SK-N-SH treated with all-trans-retinoic acid at 6 μM for 48 hours (cell line): ENCODE measurements at regions not wholly inside any gene's neighbourhood (a gene's known extent, or its start where the extent isn't known, plus 50 kb on each side); places are given as distances from the start of the nearest gene placed in this dataset.

Source experiments
- ATAC-seq: fragments of 200-7000 bp; cut with Tn5 transposase; 3 replicates; pipeline ENCODE4 v1.9.1; 2020; ENCODE audit warnings: mild to moderate bottlenecking, moderate library complexity
- ARNTL ChIP-seq: fragments of 450-650 bp; formaldehyde crosslinking; IDR thresholded peaks from 2 replicates; pipeline ENCODE4 v1.5.0; 2020; ENCODE audit warnings: low read depth, mild to moderate bottlenecking, moderate library complexity, borderline replicate concordance
- BACH2 ChIP-seq: fragments of 250-450 bp; sonication (Bioruptor Pico); IDR thresholded peaks from 2 replicates; pipeline ENCODE4 v1.9.0; 2021; ENCODE audit warnings: mild to moderate bottlenecking, borderline replicate concordance
- CSDC2 ChIP-seq: fragments of 250-450 bp; sonication (Bioruptor Pico); IDR thresholded peaks from 2 replicates; pipeline ENCODE4 v1.5.0; 2020; ENCODE audit warnings: mild to moderate bottlenecking, moderate library complexity
- ESRRG ChIP-seq: fragments of 250-450 bp; sonication (Bioruptor Pico); IDR thresholded peaks from 2 replicates; pipeline ENCODE4 v1.6.1; 2021; ENCODE audit warnings: mild to moderate bottlenecking
- GLIS3 ChIP-seq: fragments of 250-450 bp; sonication (Bioruptor Pico); IDR thresholded peaks from 2 replicates; pipeline ENCODE4 v1.5.0; 2020; ENCODE audit warnings: mild to moderate bottlenecking, moderate library complexity
- ISL1 ChIP-seq: fragments of 250-450 bp; sonication (Bioruptor Pico); IDR thresholded peaks from 2 replicates; pipeline ENCODE4 v2.1.2; 2022; ENCODE audit warnings: mild to moderate bottlenecking, moderate library complexity
- OSR1 ChIP-seq: fragments of 250-450 bp; sonication (Bioruptor Pico); IDR thresholded peaks from 2 replicates; pipeline ENCODE4 v1.8.0; 2022; ENCODE audit warnings: moderate library complexity, mild to moderate bottlenecking, inconsistent platforms
- PPARA ChIP-seq: fragments of 250-450 bp; sonication (Bioruptor Pico); IDR thresholded peaks from 2 replicates; pipeline ENCODE4 v1.5.0; 2020; ENCODE audit warnings: mild to moderate bottlenecking, borderline replicate concordance
- RARB ChIP-seq: fragments of 250-450 bp; sonication (Bioruptor Pico); IDR thresholded peaks from 2 replicates; pipeline ENCODE4 v1.8.0; 2021; ENCODE audit warnings: mild to moderate bottlenecking, moderate library complexity
- SNAI2 ChIP-seq: fragments of 250-450 bp; sonication (Bioruptor Pico); IDR thresholded peaks from 2 replicates; pipeline ENCODE4 v1.5.0; 2020; ENCODE audit warnings: mild to moderate bottlenecking, moderate library complexity
- TCF4 ChIP-seq: fragments of 250-450 bp; sonication (Bioruptor Pico); IDR thresholded peaks from 2 replicates; pipeline ENCODE4 v1.8.0; 2021; ENCODE audit warnings: mild to moderate bottlenecking, moderate library complexity, borderline replicate concordance
- TOX ChIP-seq: fragments of 250-450 bp; sonication (Bioruptor Pico); IDR thresholded peaks from 2 replicates; pipeline ENCODE4 v1.8.0; 2021; ENCODE audit warnings: mild to moderate bottlenecking, moderate library complexity, borderline replicate concordance
- ZFP3 ChIP-seq: fragments of 250-450 bp; sonication (Bioruptor Pico); IDR thresholded peaks from 2 replicates; pipeline ENCODE4 v1.5.0; 2020; ENCODE audit warnings: mild to moderate bottlenecking, moderate library complexity
- ZFP30 ChIP-seq: fragments of 450-650 bp; formaldehyde crosslinking; IDR thresholded peaks from 2 replicates; pipeline ENCODE4 v1.5.0; 2022; ENCODE audit warnings: mild to moderate bottlenecking, moderate library complexity
- ZNF565 ChIP-seq: fragments of 450-650 bp; formaldehyde crosslinking; conservative IDR thresholded peaks from 2 replicates; pipeline ENCODE4 v1.5.0; 2020; ENCODE audit warnings: low read depth, mild to moderate bottlenecking, moderate library complexity
- ZNF70 ChIP-seq: fragments of 450-650 bp; formaldehyde crosslinking; IDR thresholded peaks from 2 replicates; pipeline ENCODE4 v1.5.0; 2020; ENCODE audit warnings: mild to moderate bottlenecking, moderate library complexity
- ZNF8 ChIP-seq: fragments of 450-650 bp; formaldehyde crosslinking; IDR thresholded peaks from 2 replicates; pipeline ENCODE4 v1.5.0; 2020; ENCODE audit warnings: mild to moderate bottlenecking, moderate library complexity
- TF ChIP-seq, protein P1 (sequence below): fragments of 250-450 bp; sonication (Bioruptor Pico); IDR thresholded peaks from 2 replicates; pipeline ENCODE4 v1.8.0; 2021; ENCODE audit warnings: low read depth, mild to moderate bottlenecking, moderate library complexity, borderline replicate concordance
- TF ChIP-seq, protein P2 (sequence below): fragments of 250-450 bp; sonication (Bioruptor Pico); IDR thresholded peaks from 2 replicates; pipeline ENCODE4 v1.5.1; 2021; ENCODE audit warnings: mild to moderate bottlenecking, moderate library complexity
- TF ChIP-seq, protein P3 (sequence below): fragments of 250-450 bp; sonication (Bioruptor Pico); IDR thresholded peaks from 2 replicates; pipeline ENCODE4 v1.5.1; 2020; ENCODE audit warnings: low read depth, mild to moderate bottlenecking, moderate library complexity
- TF ChIP-seq, protein P4 (sequence below): fragments of 250-450 bp; sonication (Bioruptor Pico); IDR thresholded peaks from 2 replicates; pipeline ENCODE4 v1.5.0; 2020; ENCODE audit warnings: mild to moderate bottlenecking, moderate library complexity

DNA sequence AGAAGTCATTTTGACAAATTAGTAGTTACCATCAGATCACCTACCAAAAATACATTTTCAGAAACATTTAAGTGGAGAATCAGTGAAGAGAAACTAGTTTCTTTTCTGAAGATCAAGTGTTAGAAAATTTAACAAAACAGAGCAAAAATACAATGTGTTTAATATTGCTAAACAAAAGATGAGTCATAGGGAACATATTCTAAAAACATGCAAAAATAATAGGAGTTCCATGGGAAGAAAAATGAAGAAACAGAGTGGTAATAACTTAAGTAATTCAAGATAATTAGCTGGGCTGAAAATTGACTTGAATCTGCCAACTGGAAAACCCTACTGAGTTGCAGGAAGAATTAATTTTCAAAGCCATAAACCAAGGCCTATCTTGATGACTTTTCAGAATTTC is 111.5 kb upstream of the KITLG start:
- TF ChIP-seq, protein P1, sequence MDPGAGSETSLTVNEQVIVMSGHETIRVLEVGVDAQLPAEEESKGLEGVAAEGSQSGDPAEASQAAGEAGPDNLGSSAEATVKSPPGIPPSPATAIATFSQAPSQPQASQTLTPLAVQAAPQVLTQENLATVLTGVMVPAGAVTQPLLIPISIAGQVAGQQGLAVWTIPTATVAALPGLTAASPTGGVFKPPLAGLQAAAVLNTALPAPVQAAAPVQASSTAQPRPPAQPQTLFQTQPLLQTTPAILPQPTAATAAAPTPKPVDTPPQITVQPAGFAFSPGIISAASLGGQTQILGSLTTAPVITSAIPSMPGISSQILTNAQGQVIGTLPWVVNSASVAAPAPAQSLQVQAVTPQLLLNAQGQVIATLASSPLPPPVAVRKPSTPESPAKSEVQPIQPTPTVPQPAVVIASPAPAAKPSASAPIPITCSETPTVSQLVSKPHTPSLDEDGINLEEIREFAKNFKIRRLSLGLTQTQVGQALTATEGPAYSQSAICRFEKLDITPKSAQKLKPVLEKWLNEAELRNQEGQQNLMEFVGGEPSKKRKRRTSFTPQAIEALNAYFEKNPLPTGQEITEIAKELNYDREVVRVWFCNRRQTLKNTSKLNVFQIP (CRISPR knock-in tag) = no peak
- TF ChIP-seq ISL1 (CRISPR knock-in tag) = no peak
- no peak for TF ChIP-seq ZNF8 (CRISPR knock-in tag)
- no peak for TF ChIP-seq OSR1 (CRISPR knock-in tag)
- no peak for TF ChIP-seq CSDC2 (CRISPR knock-in tag)
- no peak for TF ChIP-seq ESRRG (CRISPR knock-in tag)
- TF ChIP-seq RARB (CRISPR knock-in tag) = no peak
- TF ChIP-seq PPARA = no peak
- TF ChIP-seq GLIS3 = no peak
- no peak for TF ChIP-seq TOX
- no peak for TF ChIP-seq ZFP30 (CRISPR knock-in tag)
- TF ChIP-seq BACH2 (CRISPR knock-in tag) = no peak
- no peak for TF ChIP-seq SNAI2 (CRISPR knock-in tag)
- no peak for TF ChIP-seq ARNTL
- TF ChIP-seq, protein P2, sequence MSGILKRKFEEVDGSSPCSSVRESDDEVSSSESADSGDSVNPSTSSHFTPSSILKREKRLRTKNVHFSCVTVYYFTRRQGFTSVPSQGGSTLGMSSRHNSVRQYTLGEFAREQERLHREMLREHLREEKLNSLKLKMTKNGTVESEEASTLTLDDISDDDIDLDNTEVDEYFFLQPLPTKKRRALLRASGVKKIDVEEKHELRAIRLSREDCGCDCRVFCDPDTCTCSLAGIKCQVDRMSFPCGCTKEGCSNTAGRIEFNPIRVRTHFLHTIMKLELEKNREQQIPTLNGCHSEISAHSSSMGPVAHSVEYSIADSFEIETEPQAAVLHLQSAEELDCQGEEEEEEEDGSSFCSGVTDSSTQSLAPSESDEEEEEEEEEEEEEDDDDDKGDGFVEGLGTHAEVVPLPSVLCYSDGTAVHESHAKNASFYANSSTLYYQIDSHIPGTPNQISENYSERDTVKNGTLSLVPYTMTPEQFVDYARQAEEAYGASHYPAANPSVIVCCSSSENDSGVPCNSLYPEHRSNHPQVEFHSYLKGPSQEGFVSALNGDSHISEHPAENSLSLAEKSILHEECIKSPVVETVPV = no peak
- TF ChIP-seq, protein P3, sequence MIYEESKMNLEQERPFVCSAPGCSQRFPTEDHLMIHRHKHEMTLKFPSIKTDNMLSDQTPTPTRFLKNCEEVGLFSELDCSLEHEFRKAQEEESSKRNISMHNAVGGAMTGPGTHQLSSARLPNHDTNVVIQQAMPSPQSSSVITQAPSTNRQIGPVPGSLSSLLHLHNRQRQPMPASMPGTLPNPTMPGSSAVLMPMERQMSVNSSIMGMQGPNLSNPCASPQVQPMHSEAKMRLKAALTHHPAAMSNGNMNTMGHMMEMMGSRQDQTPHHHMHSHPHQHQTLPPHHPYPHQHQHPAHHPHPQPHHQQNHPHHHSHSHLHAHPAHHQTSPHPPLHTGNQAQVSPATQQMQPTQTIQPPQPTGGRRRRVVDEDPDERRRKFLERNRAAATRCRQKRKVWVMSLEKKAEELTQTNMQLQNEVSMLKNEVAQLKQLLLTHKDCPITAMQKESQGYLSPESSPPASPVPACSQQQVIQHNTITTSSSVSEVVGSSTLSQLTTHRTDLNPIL (CRISPR knock-in tag) = no peak
- no peak for TF ChIP-seq ZNF565
- TF ChIP-seq, protein P4, sequence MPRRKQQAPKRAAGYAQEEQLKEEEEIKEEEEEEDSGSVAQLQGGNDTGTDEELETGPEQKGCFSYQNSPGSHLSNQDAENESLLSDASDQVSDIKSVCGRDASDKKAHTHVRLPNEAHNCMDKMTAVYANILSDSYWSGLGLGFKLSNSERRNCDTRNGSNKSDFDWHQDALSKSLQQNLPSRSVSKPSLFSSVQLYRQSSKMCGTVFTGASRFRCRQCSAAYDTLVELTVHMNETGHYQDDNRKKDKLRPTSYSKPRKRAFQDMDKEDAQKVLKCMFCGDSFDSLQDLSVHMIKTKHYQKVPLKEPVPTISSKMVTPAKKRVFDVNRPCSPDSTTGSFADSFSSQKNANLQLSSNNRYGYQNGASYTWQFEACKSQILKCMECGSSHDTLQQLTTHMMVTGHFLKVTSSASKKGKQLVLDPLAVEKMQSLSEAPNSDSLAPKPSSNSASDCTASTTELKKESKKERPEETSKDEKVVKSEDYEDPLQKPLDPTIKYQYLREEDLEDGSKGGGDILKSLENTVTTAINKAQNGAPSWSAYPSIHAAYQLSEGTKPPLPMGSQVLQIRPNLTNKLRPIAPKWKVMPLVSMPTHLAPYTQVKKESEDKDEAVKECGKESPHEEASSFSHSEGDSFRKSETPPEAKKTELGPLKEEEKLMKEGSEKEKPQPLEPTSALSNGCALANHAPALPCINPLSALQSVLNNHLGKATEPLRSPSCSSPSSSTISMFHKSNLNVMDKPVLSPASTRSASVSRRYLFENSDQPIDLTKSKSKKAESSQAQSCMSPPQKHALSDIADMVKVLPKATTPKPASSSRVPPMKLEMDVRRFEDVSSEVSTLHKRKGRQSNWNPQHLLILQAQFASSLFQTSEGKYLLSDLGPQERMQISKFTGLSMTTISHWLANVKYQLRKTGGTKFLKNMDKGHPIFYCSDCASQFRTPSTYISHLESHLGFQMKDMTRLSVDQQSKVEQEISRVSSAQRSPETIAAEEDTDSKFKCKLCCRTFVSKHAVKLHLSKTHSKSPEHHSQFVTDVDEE (CRISPR knock-in tag) = no peak
- TF ChIP-seq ZNF70 = no peak
- no peak for ATAC-seq

DNA sequence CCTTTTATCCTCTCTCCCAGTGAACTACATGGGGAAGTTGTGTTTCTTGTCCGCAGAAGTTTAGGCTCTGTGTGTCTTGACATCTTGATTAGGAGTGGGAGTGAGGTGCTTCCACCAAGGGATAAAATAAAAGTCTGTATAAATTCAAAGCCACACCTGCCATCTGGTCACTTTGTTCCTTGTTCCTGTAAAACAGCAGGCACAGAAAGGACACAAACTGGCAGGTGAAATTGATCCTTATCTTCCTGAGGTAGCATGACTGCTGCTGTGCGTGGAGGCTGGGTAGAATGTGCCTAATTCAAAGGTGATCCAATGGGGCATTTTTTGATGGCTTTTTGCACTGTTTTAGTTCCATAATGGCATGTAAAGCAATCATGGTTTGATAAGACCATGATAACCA is 104.3 kb upstream of the KITLG start:
- no peak for TF ChIP-seq TOX

DNA sequence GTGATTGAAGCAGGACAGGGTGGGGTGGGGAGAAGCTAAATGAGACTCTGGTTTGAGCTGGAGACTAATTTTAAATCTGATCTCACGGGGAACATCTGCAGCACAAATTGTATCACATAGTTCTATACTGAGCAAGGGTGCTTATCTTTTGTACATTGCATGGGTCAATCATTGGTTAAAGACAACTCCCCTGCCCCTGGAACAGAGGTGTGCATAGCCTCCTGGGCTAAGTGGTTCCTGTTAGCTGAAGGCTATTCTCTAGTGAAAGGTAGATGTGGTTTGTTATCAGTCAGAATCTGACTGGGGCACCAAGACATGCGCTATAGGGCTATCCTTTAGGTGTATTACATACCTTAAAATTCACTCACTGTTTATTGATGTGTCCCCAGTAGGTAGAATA is 103.9 kb upstream of the KITLG start:
- TF ChIP-seq RARB (CRISPR knock-in tag) (no peak), ISL1 (CRISPR knock-in tag) (no peak), ESRRG (CRISPR knock-in tag) (no peak), GLIS3 (no peak), ZNF565 (no peak), CSDC2 (CRISPR knock-in tag) (no peak), TOX (no peak), SNAI2 (CRISPR knock-in tag) (no peak), ZNF8 (CRISPR knock-in tag) (no peak), BACH2 (CRISPR knock-in tag) (no peak), ZFP3 (no peak), OSR1 (CRISPR knock-in tag) (no peak)
- TF ChIP-seq, protein P2 = no peak
- ATAC-seq = no peak

More for the DNA sequence above, 104.3 kb upstream of the KITLG start:
- no peak for ATAC-seq

DNA sequence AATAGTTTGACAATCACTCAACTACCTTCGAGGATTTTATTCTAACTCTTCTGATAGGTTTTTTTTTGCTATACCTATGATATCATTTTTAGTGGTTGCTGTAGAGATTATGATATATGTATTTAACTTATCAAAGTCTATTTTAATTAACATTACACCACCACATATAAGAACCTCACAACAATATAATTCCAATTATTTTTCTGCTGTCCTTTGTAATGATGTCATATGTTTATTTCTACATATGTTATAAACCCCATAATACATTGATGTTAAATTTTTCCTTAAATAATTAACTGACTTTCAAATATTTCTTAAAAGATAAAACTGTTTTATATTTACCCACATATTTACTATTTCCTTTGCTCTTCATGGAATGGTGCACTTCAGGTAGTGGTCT is 103.4 kb upstream of the KITLG start:
- ATAC-seq = no peak
- TF ChIP-seq, protein P4 (CRISPR knock-in tag) = no peak
- TF ChIP-seq OSR1 (CRISPR knock-in tag) = no peak
- no peak for TF ChIP-seq SNAI2 (CRISPR knock-in tag)
- TF ChIP-seq, protein P2 = no peak
- no peak for TF ChIP-seq CSDC2 (CRISPR knock-in tag)
- no peak for TF ChIP-seq TCF4 (CRISPR knock-in tag)
